GM12878 (cell line): ENCODE measurements at regions not wholly inside any gene's neighbourhood (a gene's known extent, or its start where the extent isn't known, plus 50 kb on each side); places are given as distances from the start of the nearest gene placed in this dataset.

Source experiments
- ATAC-seq: fragments of 200-7000 bp; cut with Tn5 transposase; 3 replicates; pipeline ENCODE4 v1.9.1; 2020; ENCODE audit warnings: mild to moderate bottlenecking, moderate library complexity
- BruUV-seq: library from RNA; stranded (reverse); fragments of 400-500 nt; replicated peaks from 2 replicates; lab custom pipeline; 2021; lab: Mats Ljungman, UMichigan
- CTCF ChIA-PET: fragments of 300-600 bp; sonication (Branson Sonifier 250); formaldehyde crosslinking; extraction: SDS; loops from one replicate; lab custom pipeline; 2021; ENCODE audit warnings: inconsistent platforms; lab: Yijun Ruan, JAX
- POLR2A ChIA-PET: fragments of 350-600 bp; formaldehyde crosslinking; extraction: SDS; loops from one replicate; lab custom pipeline; 2021; ENCODE audit warnings: inconsistent platforms; lab: Charles Lee
- RAD21 ChIA-PET: fragments of 300-600 bp; sonication (Branson Sonifier 250); formaldehyde crosslinking; loops from one replicate; lab custom pipeline; 2023; ENCODE audit warnings: antibody characterized with exemption; ENCODE audit not compliant: unreplicated experiment; lab: Charles Lee
- SMC1A ChIA-PET: fragments of 300-600 bp; sonication (Branson Sonifier 250); formaldehyde crosslinking; loops from one replicate; lab custom pipeline; 2023; ENCODE audit not compliant: unreplicated experiment, uncharacterized antibody; lab: Charles Lee
- DNase-seq: peaks from one replicate; pipeline ENCODE4 v3.0.0-alpha.2; 2011; ENCODE audit warnings: low read depth, low spot score
- FAIRE-seq: peaks from 3 replicates; lab custom pipeline; 2011; peaks lifted over from hg19 to GRCh38; lab: Jason Lieb, UNC
- H2AFZ ChIP-seq: 2 replicates; pipeline ENCODE4 v1.6.0; 2011; ENCODE audit warnings: low read depth, low read length, control low read depth; ENCODE audit not compliant: control insufficient read depth
- H3K27ac ChIP-seq: 2 replicates; pipeline ENCODE4 v1.5.1; 2011; ENCODE audit warnings: control low read depth; ENCODE audit not compliant: control insufficient read depth, insufficient read depth
- H3K27me3 ChIP-seq, 2 experiments: replicated peaks in 1 of 2; 2 replicates each; pipeline versions ENCODE4 v1.6.0 to v1.6.1; 2011; ENCODE audit warnings: low read length in 1 of 2; ENCODE audit not compliant: control insufficient read depth in 2 of 2, insufficient read depth in 2 of 2
- H3K36me3 ChIP-seq, 2 experiments: 2 replicates each; pipeline ENCODE4 v1.5.1; 2011; ENCODE audit warnings: low read length in 1 of 2; ENCODE audit not compliant: control insufficient read depth in 2 of 2, insufficient read depth in 2 of 2
- H3K4me1 ChIP-seq: 2 replicates; pipeline ENCODE4 v1.6.1; 2011; ENCODE audit warnings: mild to moderate bottlenecking, low read length, moderate library complexity, mixed read lengths; ENCODE audit not compliant: control insufficient read depth, insufficient read depth
- H3K4me2 ChIP-seq: 2 replicates; pipeline ENCODE4 v1.6.0; 2011; ENCODE audit warnings: control low read depth; ENCODE audit not compliant: control insufficient read depth, insufficient read depth
- H3K4me3 ChIP-seq: fragments of 200-600 bp; sonication (generic); 2 replicates; pipeline ENCODE4 v1.5.1; 2016
- H3K79me2 ChIP-seq: 2 replicates; pipeline ENCODE4 v1.6.0; 2011; ENCODE audit warnings: low read length; ENCODE audit not compliant: control insufficient read depth, insufficient read depth
- H3K9ac ChIP-seq: 2 replicates; pipeline ENCODE4 v1.8.0; 2011; ENCODE audit warnings: low read length, control low read depth, mixed read lengths; ENCODE audit not compliant: control insufficient read depth, insufficient read depth
- H3K9me3 ChIP-seq: replicated peaks from 3 replicates; pipeline ENCODE4 v1.5.1; 2011; ENCODE audit warnings: mild to moderate bottlenecking, low read length; ENCODE audit not compliant: control insufficient read depth, insufficient read depth
- H4K20me1 ChIP-seq: 2 replicates; pipeline ENCODE4 v1.6.0; 2011; ENCODE audit not compliant: control insufficient read depth, insufficient read depth
- ATF3 ChIP-seq: IDR thresholded peaks from 2 replicates; pipeline ENCODE4 v1.6.1; 2011; ENCODE audit warnings: low read depth, mild to moderate bottlenecking, low read length, moderate library complexity, borderline replicate concordance; ENCODE audit errors: extremely low read depth
- BCL11A ChIP-seq: IDR thresholded peaks from 2 replicates; pipeline ENCODE4 v1.6.1; 2011; ENCODE audit warnings: low read depth, low read length
- BHLHE40 ChIP-seq, 2 experiments: fragments of 450-650 bp in 1 of 2; IDR thresholded peaks; 2 replicates each; pipeline ENCODE4 v1.6.1; 2011 to 2017; ENCODE audit warnings: low read depth in 2 of 2, borderline replicate concordance in 1 of 2, improper control_type of control experiment in 1 of 2, low read length in 1 of 2, mild to moderate bottlenecking in 1 of 2
- EP300 ChIP-seq, 2 experiments: fragments of 150-350 bp in 1 of 2; IDR thresholded peaks; 2 replicates each; pipeline ENCODE4 v1.6.1; 2011 to 2012; ENCODE audit warnings: low read depth in 2 of 2, low read length in 2 of 2, borderline replicate concordance in 1 of 2, improper control_type of control experiment in 1 of 2, inconsistent platforms in 1 of 2; ENCODE audit not compliant: control insufficient read depth in 1 of 2
- FOXM1 ChIP-seq: IDR thresholded peaks from 2 replicates; pipeline ENCODE4 v1.6.1; 2012; ENCODE audit warnings: low read depth, mild to moderate bottlenecking, inconsistent platforms, low read length, moderate library complexity
- LARP7 ChIP-seq: fragments of 450-650 bp; IDR thresholded peaks from 2 replicates; pipeline ENCODE4 v1.6.1; 2017; ENCODE audit warnings: mild to moderate bottlenecking
- MXI1 ChIP-seq: fragments of 150-350 bp; IDR thresholded peaks from 2 replicates; pipeline ENCODE4 v1.6.1; 2011; ENCODE audit warnings: low read depth, mild to moderate bottlenecking, inconsistent platforms, low read length, improper control_type of control experiment
- NFYA ChIP-seq: IDR thresholded peaks from 2 replicates; pipeline ENCODE4 v1.6.1; 2011; ENCODE audit warnings: low read depth, mild to moderate bottlenecking, low read length, improper control_type of control experiment, borderline replicate concordance
- RCOR1 ChIP-seq: conservative IDR thresholded peaks from 2 replicates; pipeline ENCODE4 v1.6.1; 2012; ENCODE audit warnings: low read depth, low read length, improper control_type of control experiment
- REST ChIP-seq: IDR thresholded peaks from 2 replicates; pipeline ENCODE4 v1.6.1; 2012; ENCODE audit warnings: mild to moderate bottlenecking, low read depth, low read length
- RUNX3 ChIP-seq: IDR thresholded peaks from 2 replicates; pipeline ENCODE4 v1.6.1; 2012; ENCODE audit warnings: low read length, inconsistent platforms
- SIX5 ChIP-seq: IDR thresholded peaks from 2 replicates; pipeline ENCODE4 v1.6.1; 2011; ENCODE audit warnings: mild to moderate bottlenecking, low read depth, low read length, moderate library complexity; ENCODE audit not compliant: severe bottlenecking
- SP1 ChIP-seq: IDR thresholded peaks from one replicate; pipeline ENCODE4 v1.6.1; 2011; ENCODE audit warnings: low read depth, low read length
- TARDBP ChIP-seq: IDR thresholded peaks from 2 replicates; pipeline ENCODE4 v1.6.1; 2016; ENCODE audit warnings: borderline replicate concordance
- TCF3 ChIP-seq: IDR thresholded peaks from 2 replicates; pipeline ENCODE4 v1.6.1; 2012; ENCODE audit warnings: low read depth, mild to moderate bottlenecking, low read length, borderline replicate concordance; ENCODE audit not compliant: insufficient read depth
- ZNF217 ChIP-seq: fragments of 450-650 bp; IDR thresholded peaks from 2 replicates; pipeline ENCODE4 v1.6.1; 2017; ENCODE audit warnings: antibody characterized with exemption, mild to moderate bottlenecking
- WGBS: methylation state at CpG from one replicate; pipeline ENCODE4 v1.1.6; 2016; ENCODE audit warnings: low lambda C conversion rate; ENCODE audit not compliant: insufficient replicate concordance, insufficient coverage; ENCODE audit errors: missing lambda C conversion rate; 5-methylcytosine and 5-hydroxymethylcytosine counted together
- in situ Hi-C: fragments of 300-500 bp; cut with MboI; formaldehyde crosslinking; loops from 9 replicates; pipeline ENCODE4 v1.14.3; 2018; ENCODE audit warnings: mixed read lengths
- intact Hi-C: fragments of 100-400 bp; cut with micrococcal nuclease; formaldehyde crosslinking; loops from one replicate; pipeline ENCODE4 v1.14.2; 2022; ENCODE audit not compliant: unreplicated experiment
- TF ChIP-seq, protein P1 (sequence below): IDR thresholded peaks from 2 replicates; pipeline ENCODE4 v1.6.1; 2012; ENCODE audit warnings: improper control_type of control experiment, low read depth, low read length; ENCODE audit not compliant: insufficient replicate concordance

DNA sequence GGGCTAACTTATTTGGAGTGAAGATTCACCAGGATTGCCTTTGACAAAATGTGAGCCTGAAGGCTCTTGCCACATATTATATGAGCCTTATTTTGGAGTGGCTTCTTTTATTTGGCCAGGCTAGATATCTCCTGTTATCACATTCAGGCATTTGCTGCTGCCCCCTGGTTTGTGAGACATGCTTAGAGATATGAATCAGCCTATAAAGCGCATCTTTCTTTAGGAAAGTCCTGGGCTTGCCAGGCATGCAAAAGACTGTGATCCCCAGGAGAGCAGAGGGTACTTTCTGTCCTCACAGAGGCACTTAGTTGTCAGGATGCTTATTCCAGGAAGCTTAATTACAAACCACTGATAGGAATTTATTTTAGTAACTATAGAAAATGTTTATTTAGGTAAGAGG, 333.3 kb downstream of the FAT3 start:
- intact Hi-C loops (no loop called here), in situ Hi-C loops (no loop called here)
- H3K79me2 ChIP-seq = no peaks in the 10 kb centered on the region
- ChIA-PET SMC1A (no interaction called here), RAD21 (no interaction called here), CTCF (no interaction called here), POLR2A (no interaction called here)
- 5% methylated on average over 1 of the region's 1 CpG for WGBS
- H3K27me3 ChIP-seq = no peaks in the 10 kb centered on the region
- H3K27ac ChIP-seq = no peak overlapping the region
- H3K4me3 ChIP-seq = no peak overlapping the region
- no peaks in the 10 kb centered on the region for H3K36me3 ChIP-seq
- no peaks in the 10 kb centered on the region for H4K20me1 ChIP-seq
- no peak for DNase-seq
- H3K9ac ChIP-seq = no peak overlapping the region
- no peaks in the 10 kb centered on the region for H3K4me1 ChIP-seq
- FAIRE-seq = no peak
- no TSS peak for BruUV-seq
- no peak overlapping the region for H3K4me2 ChIP-seq
- no peak for ATAC-seq
- no peaks in the 10 kb centered on the region for H3K9me3 ChIP-seq
- no peak overlapping the region for H2AFZ ChIP-seq
- TF ChIP-seq, protein P1, sequence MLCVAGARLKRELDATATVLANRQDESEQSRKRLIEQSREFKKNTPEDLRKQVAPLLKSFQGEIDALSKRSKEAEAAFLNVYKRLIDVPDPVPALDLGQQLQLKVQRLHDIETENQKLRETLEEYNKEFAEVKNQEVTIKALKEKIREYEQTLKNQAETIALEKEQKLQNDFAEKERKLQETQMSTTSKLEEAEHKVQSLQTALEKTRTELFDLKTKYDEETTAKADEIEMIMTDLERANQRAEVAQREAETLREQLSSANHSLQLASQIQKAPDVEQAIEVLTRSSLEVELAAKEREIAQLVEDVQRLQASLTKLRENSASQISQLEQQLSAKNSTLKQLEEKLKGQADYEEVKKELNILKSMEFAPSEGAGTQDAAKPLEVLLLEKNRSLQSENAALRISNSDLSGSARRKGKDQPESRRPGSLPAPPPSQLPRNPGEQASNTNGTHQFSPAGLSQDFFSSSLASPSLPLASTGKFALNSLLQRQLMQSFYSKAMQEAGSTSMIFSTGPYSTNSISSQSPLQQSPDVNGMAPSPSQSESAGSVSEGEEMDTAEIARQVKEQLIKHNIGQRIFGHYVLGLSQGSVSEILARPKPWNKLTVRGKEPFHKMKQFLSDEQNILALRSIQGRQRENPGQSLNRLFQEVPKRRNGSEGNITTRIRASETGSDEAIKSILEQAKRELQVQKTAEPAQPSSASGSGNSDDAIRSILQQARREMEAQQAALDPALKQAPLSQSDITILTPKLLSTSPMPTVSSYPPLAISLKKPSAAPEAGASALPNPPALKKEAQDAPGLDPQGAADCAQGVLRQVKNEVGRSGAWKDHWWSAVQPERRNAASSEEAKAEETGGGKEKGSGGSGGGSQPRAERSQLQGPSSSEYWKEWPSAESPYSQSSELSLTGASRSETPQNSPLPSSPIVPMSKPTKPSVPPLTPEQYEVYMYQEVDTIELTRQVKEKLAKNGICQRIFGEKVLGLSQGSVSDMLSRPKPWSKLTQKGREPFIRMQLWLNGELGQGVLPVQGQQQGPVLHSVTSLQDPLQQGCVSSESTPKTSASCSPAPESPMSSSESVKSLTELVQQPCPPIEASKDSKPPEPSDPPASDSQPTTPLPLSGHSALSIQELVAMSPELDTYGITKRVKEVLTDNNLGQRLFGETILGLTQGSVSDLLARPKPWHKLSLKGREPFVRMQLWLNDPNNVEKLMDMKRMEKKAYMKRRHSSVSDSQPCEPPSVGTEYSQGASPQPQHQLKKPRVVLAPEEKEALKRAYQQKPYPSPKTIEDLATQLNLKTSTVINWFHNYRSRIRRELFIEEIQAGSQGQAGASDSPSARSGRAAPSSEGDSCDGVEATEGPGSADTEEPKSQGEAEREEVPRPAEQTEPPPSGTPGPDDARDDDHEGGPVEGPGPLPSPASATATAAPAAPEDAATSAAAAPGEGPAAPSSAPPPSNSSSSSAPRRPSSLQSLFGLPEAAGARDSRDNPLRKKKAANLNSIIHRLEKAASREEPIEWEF = no peak
- no peak for TF ChIP-seq BCL11A
- no peak for TF ChIP-seq NFYA
- no peak for TF ChIP-seq ZNF217
- TF ChIP-seq SIX5 = no peak
- no peak for TF ChIP-seq TCF3
- TF ChIP-seq SP1 = no peak
- no peak for TF ChIP-seq FOXM1
- no peak for TF ChIP-seq ATF3
- no peak for TF ChIP-seq MXI1
- no peak for TF ChIP-seq BHLHE40 (IDR thresholded peaks at IDR 0.05; ENCODE audit: borderline replicate concordance in 1 of 2, low read depth in 2 of 2, low read length in 1 of 2)
- TF ChIP-seq RUNX3 = no peak
- TF ChIP-seq EP300 (IDR thresholded peaks at IDR 0.05; ENCODE audit: borderline replicate concordance in 1 of 2, control insufficient read depth in 1 of 2, low read depth in 2 of 2, low read length in 2 of 2) = no peak
- no peak for TF ChIP-seq REST
- TF ChIP-seq TARDBP = no peak
- no peak for TF ChIP-seq RCOR1
- TF ChIP-seq LARP7 = no peak
